Hepatocyte (in vitro differentiated cells): ENCODE measurements at regions not wholly inside any gene's neighbourhood (a gene's known extent, or its start where the extent isn't known, plus 50 kb on each side); places are given as distances from the start of the nearest gene placed in this dataset.

Experiments
- DNase-seq: peaks from one replicate; pipeline ENCODE4 v3.0.0-alpha.2; 2016; ENCODE audit warnings: low spot score
- H2AFZ ChIP-seq: fragments of 200-600 bp; sonication (generic); 2 replicates; pipeline ENCODE4 v1.6.0; 2016; ENCODE audit warnings: antibody characterized with exemption, mild to moderate bottlenecking
- H3K27ac ChIP-seq: fragments of 200-600 bp; sonication (generic); 2 replicates; pipeline ENCODE4 v1.5.1; 2016; ENCODE audit warnings: mild to moderate bottlenecking
- H3K27me3 ChIP-seq: fragments of 200-600 bp; sonication (generic); 2 replicates; pipeline ENCODE4 v1.6.1; 2016
- H3K36me3 ChIP-seq: fragments of 200-600 bp; sonication (generic); replicated peaks from 2 replicates; pipeline ENCODE4 v1.5.1; 2016; ENCODE audit warnings: low read depth; ENCODE audit not compliant: insufficient read depth
- H3K4me1 ChIP-seq: fragments of 200-600 bp; sonication (generic); 2 replicates; pipeline ENCODE4 v1.5.1; 2016; ENCODE audit warnings: mild to moderate bottlenecking, moderate library complexity; ENCODE audit not compliant: insufficient read depth
- H3K4me2 ChIP-seq: fragments of 200-600 bp; sonication (generic); 2 replicates; pipeline ENCODE4 v1.6.0; 2016
- H3K4me3 ChIP-seq: fragments of 200-600 bp; sonication (generic); 2 replicates; pipeline ENCODE4 v1.5.1; 2016; ENCODE audit warnings: mild to moderate bottlenecking
- H3K79me2 ChIP-seq: fragments of 200-600 bp; sonication (generic); 2 replicates; pipeline ENCODE4 v1.6.0; 2017; ENCODE audit warnings: mild to moderate bottlenecking
- H3K9me2 ChIP-seq: fragments of 200-600 bp; sonication (generic); replicated peaks from 2 replicates; pipeline ENCODE4 v1.6.0; 2017; ENCODE audit warnings: mild to moderate bottlenecking; ENCODE audit not compliant: insufficient read depth
- H3K9me3 ChIP-seq: fragments of 200-600 bp; sonication (generic); 2 replicates; pipeline ENCODE4 v1.5.1; 2016; ENCODE audit warnings: low read depth, mild to moderate bottlenecking
- H4K20me1 ChIP-seq: fragments of 200-600 bp; sonication (generic); 2 replicates; pipeline ENCODE4 v1.6.0; 2016; ENCODE audit warnings: mild to moderate bottlenecking; ENCODE audit not compliant: insufficient read depth, poor library complexity, severe bottlenecking
- EZH2 ChIP-seq: fragments of 200-600 bp; sonication (generic); IDR thresholded peaks from 2 replicates; pipeline ENCODE4 v1.6.1; 2016; ENCODE audit warnings: antibody characterized with exemption, mild to moderate bottlenecking, borderline replicate concordance
- EZH2phosphoT487 ChIP-seq: fragments of 200-600 bp; sonication (generic); IDR thresholded peaks from one replicate; pipeline ENCODE4 v1.6.1; 2018; ENCODE audit warnings: antibody characterized with exemption, mild to moderate bottlenecking, low read depth, moderate library complexity; ENCODE audit not compliant: unreplicated experiment, severe bottlenecking
- WGBS: methylation state at CpG from one replicate; pipeline ENCODE4 v1.1.6; 2016; ENCODE audit warnings: low lambda C conversion rate; ENCODE audit errors: missing lambda C conversion rate; 5-methylcytosine and 5-hydroxymethylcytosine counted together
- TF ChIP-seq, protein P1 (sequence below): fragments of 200-600 bp; sonication (generic); IDR thresholded peaks from 2 replicates; pipeline ENCODE4 v1.5.1; 2016; ENCODE audit warnings: antibody characterized with exemption, mild to moderate bottlenecking; ENCODE audit not compliant: poor library complexity

DNA sequence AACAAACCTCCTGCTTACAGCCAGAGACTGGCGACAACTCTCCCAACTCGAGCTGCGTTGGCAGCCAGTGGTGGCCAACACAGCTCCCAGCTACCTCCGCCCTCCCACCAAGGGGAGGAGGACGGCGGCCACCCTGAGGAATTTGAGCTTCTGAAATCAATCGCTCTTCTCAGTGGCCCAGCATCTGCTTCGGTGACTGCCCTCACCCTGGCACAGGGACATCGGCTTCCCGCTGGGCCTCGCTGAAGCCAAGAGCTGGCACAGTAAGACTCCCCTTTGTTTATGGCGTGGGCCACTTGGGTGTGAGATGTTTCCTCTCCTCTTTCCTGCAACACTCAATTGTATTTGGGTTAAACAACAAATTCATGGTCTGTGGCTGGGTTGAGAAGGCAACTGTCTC lies 136.2 kb downstream of the ZBTB18 start:
- no peak overlapping the region for H3K4me2 ChIP-seq
- TF ChIP-seq EZH2 (no peak), EZH2phosphoT487 (no peak)
- TF ChIP-seq, protein P1, sequence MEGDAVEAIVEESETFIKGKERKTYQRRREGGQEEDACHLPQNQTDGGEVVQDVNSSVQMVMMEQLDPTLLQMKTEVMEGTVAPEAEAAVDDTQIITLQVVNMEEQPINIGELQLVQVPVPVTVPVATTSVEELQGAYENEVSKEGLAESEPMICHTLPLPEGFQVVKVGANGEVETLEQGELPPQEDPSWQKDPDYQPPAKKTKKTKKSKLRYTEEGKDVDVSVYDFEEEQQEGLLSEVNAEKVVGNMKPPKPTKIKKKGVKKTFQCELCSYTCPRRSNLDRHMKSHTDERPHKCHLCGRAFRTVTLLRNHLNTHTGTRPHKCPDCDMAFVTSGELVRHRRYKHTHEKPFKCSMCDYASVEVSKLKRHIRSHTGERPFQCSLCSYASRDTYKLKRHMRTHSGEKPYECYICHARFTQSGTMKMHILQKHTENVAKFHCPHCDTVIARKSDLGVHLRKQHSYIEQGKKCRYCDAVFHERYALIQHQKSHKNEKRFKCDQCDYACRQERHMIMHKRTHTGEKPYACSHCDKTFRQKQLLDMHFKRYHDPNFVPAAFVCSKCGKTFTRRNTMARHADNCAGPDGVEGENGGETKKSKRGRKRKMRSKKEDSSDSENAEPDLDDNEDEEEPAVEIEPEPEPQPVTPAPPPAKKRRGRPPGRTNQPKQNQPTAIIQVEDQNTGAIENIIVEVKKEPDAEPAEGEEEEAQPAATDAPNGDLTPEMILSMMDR, result no peak
- DNase-seq, result no peak
- H3K27me3 ChIP-seq, result no peaks in the 10 kb centered on the region
- H3K9me2 ChIP-seq, result no peaks in the 10 kb centered on the region
- no peaks in the 10 kb centered on the region for H3K79me2 ChIP-seq
- no peaks in the 10 kb centered on the region for H4K20me1 ChIP-seq
- 90% methylated on average over 12 of the region's 12 CpGs for WGBS
- no peak overlapping the region for H3K27ac ChIP-seq
- H3K4me1 ChIP-seq, result no peaks in the 10 kb centered on the region
- H2AFZ ChIP-seq, result no peak overlapping the region
- no peaks in the 10 kb centered on the region for H3K36me3 ChIP-seq
- H3K4me3 ChIP-seq, result no peak overlapping the region
- H3K9me3 ChIP-seq, result no peaks in the 10 kb centered on the region

DNA sequence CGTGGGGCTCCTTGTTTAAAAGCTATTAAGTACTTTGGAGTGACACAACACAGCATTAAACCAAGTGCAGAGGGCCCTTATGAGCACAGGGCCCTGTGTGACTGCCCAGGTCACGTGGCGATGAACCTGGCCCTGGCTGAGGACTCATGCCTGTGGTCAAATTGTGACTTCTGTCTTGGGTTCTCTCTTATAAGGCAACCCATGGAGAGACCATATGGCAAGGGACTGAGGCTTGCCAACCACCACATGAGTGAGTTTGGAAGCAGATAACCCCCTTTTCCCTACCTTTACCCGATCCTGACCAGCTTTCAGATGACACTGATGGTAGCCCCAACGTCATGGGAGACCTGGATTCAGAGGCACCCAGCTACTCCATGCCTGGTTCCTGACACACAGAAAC lies 140.5 kb downstream of the ZBTB18 start:
- no peak overlapping the region for H3K4me2 ChIP-seq
- TF ChIP-seq, protein P1, result no peak
- TF ChIP-seq EZH2phosphoT487 (no peak), EZH2 (no peak)
- WGBS, result 92% methylated on average over 5 of the region's 5 CpGs

GRCh38 chr1:244192325-244192724 lies 141.2 kb downstream of the ZBTB18 start:
- Histone ChIP-seq H3K27ac (no peak overlapping the region), H3K4me1 (no peaks in the 10 kb centered on the region), H3K4me3 (no peak overlapping the region), H3K9me3 (no peaks in the 10 kb centered on the region), H3K27me3 (no peaks in the 10 kb centered on the region), H3K36me3 (no peaks in the 10 kb centered on the region), H3K4me2 (no peak overlapping the region), H4K20me1 (no peaks in the 10 kb centered on the region), H3K79me2 (no peaks in the 10 kb centered on the region), H3K9me2 (no peaks in the 10 kb centered on the region), H2AFZ (no peak overlapping the region)
- WGBS, result 84% methylated on average over 3 of the region's 3 CpGs
- no peak for DNase-seq
- TF ChIP-seq, protein P1, result no peak
- TF ChIP-seq EZH2phosphoT487 (no peak), EZH2 (no peak)

More for the DNA sequence above, 140.5 kb downstream of the ZBTB18 start:
- H2AFZ ChIP-seq, result no peak overlapping the region
- H3K9me2 ChIP-seq, result no peaks in the 10 kb centered on the region
- no peak for DNase-seq
- H3K36me3 ChIP-seq, result no peaks in the 10 kb centered on the region
- no peaks in the 10 kb centered on the region for H4K20me1 ChIP-seq
- H3K27ac ChIP-seq, result no peak overlapping the region
- H3K4me3 ChIP-seq, result no peak overlapping the region
- H3K4me1 ChIP-seq, result no peaks in the 10 kb centered on the region
- H3K9me3 ChIP-seq, result no peaks in the 10 kb centered on the region
- H3K27me3 ChIP-seq, result no peaks in the 10 kb centered on the region
- H3K79me2 ChIP-seq, result no peaks in the 10 kb centered on the region
